ENCODE measurements at regions not wholly inside any gene's neighbourhood (a gene's known extent, or its start where the extent isn't known, plus 50 kb on each side); places are given as distances from the start of the nearest gene placed in this dataset.

DNA sequence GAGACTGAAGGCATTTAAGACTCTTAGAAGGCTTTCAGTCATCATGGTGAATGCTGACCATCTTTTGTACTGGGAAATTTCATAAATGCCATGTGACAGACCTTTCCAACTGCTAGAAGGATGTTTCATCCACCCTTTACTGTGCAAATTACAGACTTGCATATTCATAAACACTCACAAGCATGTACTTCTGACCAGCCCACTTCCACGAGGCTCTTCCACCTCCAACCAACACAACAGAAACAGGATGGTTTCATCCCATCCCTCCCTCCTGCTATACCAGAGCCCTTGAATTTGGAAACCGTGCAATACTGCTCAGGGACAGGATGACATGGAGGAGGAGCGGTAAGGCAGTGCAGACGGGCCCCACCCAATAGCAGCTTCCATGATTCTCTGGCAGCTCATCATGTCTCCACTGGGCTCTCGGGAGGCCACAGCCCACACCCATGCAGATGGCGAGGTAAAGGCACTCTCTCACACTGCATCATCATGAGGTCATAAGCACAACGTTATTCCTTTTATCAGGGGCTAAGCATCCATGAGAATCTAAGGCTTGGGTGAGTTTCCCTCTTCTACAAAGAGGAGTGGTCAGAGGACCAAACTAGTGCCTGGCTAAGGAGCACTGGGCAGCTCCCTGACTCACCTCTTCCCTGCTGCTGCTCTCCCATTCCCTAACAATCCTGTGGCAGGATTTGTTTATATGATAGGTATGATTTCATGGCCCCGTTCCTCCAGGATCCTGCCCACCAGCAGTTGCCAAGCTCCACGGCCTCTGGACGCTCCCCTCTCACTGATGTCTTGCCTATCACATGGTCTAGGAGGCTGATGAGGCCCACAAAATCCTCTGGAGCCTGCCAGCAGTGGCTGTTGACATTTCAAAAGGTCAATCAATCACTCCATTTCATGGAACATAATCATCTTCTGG, 94.4 kb upstream of the FSTL4 start:
- Histone ChIP-seq H3K4me3 (ENCODE audit: low read depth, low read length) (no peak overlapping the region), H3K27ac (no peak overlapping the region), H3K27me3 (replicated peaks) (no peaks in the 10 kb centered on the region), H3K36me3 (replicated peaks) (no peaks in the 10 kb centered on the region)
- no peak for DNase-seq
- TF ChIP-seq, protein P1, sequence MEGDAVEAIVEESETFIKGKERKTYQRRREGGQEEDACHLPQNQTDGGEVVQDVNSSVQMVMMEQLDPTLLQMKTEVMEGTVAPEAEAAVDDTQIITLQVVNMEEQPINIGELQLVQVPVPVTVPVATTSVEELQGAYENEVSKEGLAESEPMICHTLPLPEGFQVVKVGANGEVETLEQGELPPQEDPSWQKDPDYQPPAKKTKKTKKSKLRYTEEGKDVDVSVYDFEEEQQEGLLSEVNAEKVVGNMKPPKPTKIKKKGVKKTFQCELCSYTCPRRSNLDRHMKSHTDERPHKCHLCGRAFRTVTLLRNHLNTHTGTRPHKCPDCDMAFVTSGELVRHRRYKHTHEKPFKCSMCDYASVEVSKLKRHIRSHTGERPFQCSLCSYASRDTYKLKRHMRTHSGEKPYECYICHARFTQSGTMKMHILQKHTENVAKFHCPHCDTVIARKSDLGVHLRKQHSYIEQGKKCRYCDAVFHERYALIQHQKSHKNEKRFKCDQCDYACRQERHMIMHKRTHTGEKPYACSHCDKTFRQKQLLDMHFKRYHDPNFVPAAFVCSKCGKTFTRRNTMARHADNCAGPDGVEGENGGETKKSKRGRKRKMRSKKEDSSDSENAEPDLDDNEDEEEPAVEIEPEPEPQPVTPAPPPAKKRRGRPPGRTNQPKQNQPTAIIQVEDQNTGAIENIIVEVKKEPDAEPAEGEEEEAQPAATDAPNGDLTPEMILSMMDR (IDR thresholded peaks at IDR 0.05; ENCODE audit: low read depth, low read length, missing control alignments), result no peak
- in situ Hi-C loops (cut with HindIII; ENCODE audit: low pct_ligation_motif_present, low sequenced_read_pairs), result no loop called here

DNA sequence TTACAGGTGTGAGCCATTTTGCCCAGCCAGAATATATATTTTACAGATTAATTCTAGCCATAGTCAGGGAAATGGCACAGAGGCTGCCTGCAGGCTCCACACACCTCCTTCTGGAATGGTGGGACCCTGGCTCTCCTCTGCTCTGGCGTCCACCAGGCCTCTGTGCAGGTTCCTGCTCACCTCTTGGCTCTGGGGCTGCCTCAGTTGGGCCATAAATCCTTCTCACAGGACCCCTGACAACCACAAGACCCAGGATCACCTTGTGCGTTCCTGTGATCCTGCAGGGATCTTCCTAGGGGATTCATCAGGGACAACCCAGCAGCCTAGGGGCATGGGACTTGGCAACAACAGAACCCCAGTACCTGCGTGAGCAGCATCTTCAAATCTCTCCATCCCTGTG, 93.0 kb upstream of the FSTL4 start:
- TF ChIP-seq, protein P1 (IDR thresholded peaks at IDR 0.05; ENCODE audit: low read depth, low read length, missing control alignments), result no peak
- Histone ChIP-seq H3K4me3 (ENCODE audit: low read depth, low read length) (no peak overlapping the region), H3K36me3 (replicated peaks) (no peaks in the 10 kb centered on the region), H3K27ac (no peak overlapping the region), H3K27me3 (replicated peaks) (no peaks in the 10 kb centered on the region)
- no peak for DNase-seq
- in situ Hi-C loops (cut with HindIII; ENCODE audit: low pct_ligation_motif_present, low sequenced_read_pairs), result no loop called here

DNA sequence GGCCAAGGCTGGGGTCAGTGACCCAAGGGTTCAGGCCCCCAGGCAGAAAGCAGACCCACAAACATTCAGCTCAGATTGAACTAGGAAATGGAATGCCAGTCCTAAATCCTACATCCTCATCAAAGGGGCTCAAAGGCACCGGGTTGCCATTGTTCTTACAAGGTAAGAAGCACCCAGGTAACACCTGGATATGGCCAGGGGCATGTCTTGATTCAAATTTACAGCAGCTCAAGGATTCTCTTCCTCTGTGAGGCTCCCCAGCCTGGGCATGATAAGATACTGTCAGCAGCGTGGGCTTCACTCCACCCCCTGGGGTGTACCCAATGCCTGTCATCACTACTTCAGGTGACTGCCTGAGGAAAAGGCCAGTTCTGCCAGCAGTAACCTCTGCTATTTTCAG, 92.1 kb upstream of the FSTL4 start:
- TF ChIP-seq, protein P1 (IDR thresholded peaks at IDR 0.05; ENCODE audit: low read depth, low read length, missing control alignments), result no peak
- Histone ChIP-seq H3K27me3 (replicated peaks) (no peaks in the 10 kb centered on the region), H3K36me3 (replicated peaks) (no peaks in the 10 kb centered on the region), H3K27ac (no peak overlapping the region), H3K4me3 (ENCODE audit: low read depth, low read length) (no peak overlapping the region)
- no peak for DNase-seq
- in situ Hi-C loops (cut with HindIII; ENCODE audit: low pct_ligation_motif_present, low sequenced_read_pairs), result no loop called here

DNA sequence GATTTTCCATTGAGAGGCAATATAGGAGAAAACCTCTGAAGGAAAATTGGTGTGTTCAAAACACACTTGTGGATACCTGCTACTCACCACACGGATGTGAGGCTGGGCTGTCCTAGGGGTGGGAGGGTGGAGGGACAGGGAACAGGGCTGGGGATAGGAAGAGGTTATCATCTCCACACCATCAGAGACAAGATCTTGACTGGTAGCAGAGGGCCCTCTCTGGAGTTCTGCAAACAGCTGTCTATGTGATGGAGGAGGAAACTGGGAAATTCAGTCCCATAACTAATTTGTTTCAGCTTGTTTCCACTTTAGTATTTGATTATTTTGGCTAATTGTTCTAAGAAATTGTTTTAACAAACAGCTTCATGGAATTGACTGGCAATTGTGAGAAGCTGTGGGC, 91.6 kb upstream of the FSTL4 start:
- Histone ChIP-seq H3K36me3 (replicated peaks) (no peaks in the 10 kb centered on the region), H3K4me3 (ENCODE audit: low read depth, low read length) (no peak overlapping the region), H3K27me3 (replicated peaks) (no peaks in the 10 kb centered on the region), H3K27ac (no peak overlapping the region)
- TF ChIP-seq, protein P1 (IDR thresholded peaks at IDR 0.05; ENCODE audit: low read depth, low read length, missing control alignments), result no peak
- in situ Hi-C loops (cut with HindIII; ENCODE audit: low pct_ligation_motif_present, low sequenced_read_pairs), result no loop called here
- DNase-seq, result no peak

DNA sequence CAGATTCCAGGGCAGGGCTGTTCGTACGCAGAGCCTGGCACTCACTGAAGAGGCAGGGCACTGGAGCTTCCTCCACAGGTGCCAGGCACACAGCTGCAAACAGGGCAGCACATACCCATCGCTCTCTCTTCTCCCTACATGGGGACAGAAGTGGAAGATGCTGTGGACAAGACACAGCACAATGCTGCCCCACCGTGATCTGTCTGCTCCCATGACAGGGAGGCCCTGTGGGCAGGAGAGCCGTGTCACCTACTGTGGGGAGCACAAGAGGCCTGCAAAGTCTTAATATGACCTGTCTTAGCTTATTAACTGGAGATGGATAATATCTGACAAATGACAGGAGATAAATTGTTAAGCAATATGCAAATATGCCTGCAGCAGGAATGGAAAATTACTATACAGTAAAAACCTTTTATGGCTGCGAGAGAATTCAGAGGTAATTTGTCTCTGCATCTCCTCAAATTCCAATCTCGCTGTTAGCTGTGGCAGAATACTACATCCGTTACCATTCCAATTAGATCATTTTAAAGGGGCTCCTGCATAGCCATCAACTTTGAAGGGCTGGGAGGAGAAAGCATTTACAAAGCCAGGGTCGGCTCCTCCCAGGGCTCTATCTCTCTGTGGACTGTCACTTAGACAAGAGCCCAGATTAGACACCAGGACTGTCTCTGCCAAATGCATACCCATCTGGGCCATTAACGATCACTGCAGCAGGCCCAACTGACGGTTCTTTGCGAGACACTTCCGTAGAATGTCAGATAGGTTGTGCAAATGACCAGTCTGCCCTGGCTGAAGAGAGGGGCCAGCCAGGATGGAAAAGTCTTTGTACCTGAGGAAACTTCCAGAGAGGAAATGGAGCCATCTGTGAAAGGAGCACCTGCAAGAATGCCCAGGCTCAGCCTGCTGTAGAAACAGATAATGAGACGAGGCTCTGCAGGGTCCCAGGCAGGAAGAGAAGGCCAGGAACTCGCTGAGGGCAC, 90.7 kb upstream of the FSTL4 start:
- H3K27ac ChIP-seq, result no peak overlapping the region
- TF ChIP-seq, protein P1 (IDR thresholded peaks at IDR 0.05; ENCODE audit: low read depth, low read length, missing control alignments), result no peak
- H3K27me3 ChIP-seq (replicated peaks), result no peaks in the 10 kb centered on the region
- no peaks in the 10 kb centered on the region for H3K36me3 ChIP-seq (replicated peaks)
- in situ Hi-C loops (cut with HindIII; ENCODE audit: low pct_ligation_motif_present, low sequenced_read_pairs), result no loop called here
- DNase-seq, result no peak
- no peak overlapping the region for H3K4me3 ChIP-seq (ENCODE audit: low read depth, low read length)
